HEK293 (cell line): ENCODE measurements at regions not wholly inside any gene's neighbourhood (a gene's known extent, or its start where the extent isn't known, plus 50 kb on each side); places are given as distances from the start of the nearest gene placed in this dataset.

ENCODE experiments used
- ZBTB7A ChIP-seq: fragments of 450-650 bp; formaldehyde crosslinking; IDR thresholded peaks from 2 replicates; pipeline ENCODE4 v1.5.1; 2016; ENCODE audit warnings: low read depth, missing biosample characterization, missing genetic modification characterization
- ZNF558 ChIP-seq: fragments of 450-650 bp; formaldehyde crosslinking; IDR thresholded peaks from 2 replicates; pipeline ENCODE4 v1.5.1; 2016; ENCODE audit warnings: missing biosample characterization, missing genetic modification characterization
- TF ChIP-seq, protein P1 (sequence below): fragments of 450-650 bp; formaldehyde crosslinking; IDR thresholded peaks from 2 replicates; pipeline ENCODE4 v1.5.1; 2016; ENCODE audit warnings: missing biosample characterization, missing genetic modification characterization
- TF ChIP-seq, protein P2 (sequence below): fragments of 450-650 bp; formaldehyde crosslinking; IDR thresholded peaks from 2 replicates; pipeline ENCODE4 v1.5.1; 2016; ENCODE audit warnings: missing biosample characterization, missing genetic modification characterization
- TF ChIP-seq, protein P3 (sequence below): fragments of 450-650 bp; formaldehyde crosslinking; IDR thresholded peaks from 2 replicates; pipeline ENCODE4 v1.5.1; 2016; ENCODE audit warnings: missing biosample characterization, missing genetic modification characterization

DNA sequence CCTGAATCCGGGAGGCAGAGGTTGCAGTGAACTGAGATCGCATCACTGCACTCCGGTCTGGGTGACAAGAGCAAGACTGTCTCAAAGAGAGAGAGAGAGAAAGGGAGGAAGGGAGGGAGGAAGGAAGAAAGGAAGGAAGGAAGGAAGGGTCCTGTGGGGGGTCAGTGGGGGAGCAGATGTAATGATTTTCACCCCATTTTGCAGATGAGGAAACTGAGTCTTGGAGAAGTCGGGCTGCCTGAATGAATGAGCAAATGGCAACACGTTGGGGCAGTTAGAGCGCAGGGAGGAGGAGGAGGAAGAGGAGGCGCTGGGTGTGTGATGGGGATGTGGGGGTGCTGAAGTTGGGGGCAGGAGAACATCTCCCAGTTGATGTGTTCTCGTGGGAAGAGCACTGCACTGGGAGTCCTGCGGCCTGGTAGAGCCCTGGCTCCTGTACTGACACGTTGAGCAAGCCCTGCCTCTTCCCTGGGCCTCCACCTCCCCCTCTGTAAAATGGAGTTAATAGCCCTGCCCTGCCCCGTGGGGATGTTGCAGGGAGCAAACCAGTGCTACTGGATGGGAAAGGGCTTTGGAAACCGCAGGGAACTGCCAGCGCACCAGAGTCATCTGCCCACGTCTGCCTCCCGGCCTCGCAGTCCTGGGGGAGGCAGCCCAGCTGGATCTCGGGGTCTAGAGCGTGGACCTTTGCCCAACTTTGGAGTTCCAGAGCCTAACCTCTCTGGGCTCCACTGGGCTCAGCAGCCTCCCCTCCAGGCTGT lies 103.2 kb upstream of the CASZ1 start:
- TF ChIP-seq ZBTB7A (tag by site-specific recombination) (no peak), ZNF558 (tag by site-specific recombination) (no peak)
- TF ChIP-seq, protein P1, sequence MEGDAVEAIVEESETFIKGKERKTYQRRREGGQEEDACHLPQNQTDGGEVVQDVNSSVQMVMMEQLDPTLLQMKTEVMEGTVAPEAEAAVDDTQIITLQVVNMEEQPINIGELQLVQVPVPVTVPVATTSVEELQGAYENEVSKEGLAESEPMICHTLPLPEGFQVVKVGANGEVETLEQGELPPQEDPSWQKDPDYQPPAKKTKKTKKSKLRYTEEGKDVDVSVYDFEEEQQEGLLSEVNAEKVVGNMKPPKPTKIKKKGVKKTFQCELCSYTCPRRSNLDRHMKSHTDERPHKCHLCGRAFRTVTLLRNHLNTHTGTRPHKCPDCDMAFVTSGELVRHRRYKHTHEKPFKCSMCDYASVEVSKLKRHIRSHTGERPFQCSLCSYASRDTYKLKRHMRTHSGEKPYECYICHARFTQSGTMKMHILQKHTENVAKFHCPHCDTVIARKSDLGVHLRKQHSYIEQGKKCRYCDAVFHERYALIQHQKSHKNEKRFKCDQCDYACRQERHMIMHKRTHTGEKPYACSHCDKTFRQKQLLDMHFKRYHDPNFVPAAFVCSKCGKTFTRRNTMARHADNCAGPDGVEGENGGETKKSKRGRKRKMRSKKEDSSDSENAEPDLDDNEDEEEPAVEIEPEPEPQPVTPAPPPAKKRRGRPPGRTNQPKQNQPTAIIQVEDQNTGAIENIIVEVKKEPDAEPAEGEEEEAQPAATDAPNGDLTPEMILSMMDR (tag by site-specific recombination) = no peak
- TF ChIP-seq, protein P2, sequence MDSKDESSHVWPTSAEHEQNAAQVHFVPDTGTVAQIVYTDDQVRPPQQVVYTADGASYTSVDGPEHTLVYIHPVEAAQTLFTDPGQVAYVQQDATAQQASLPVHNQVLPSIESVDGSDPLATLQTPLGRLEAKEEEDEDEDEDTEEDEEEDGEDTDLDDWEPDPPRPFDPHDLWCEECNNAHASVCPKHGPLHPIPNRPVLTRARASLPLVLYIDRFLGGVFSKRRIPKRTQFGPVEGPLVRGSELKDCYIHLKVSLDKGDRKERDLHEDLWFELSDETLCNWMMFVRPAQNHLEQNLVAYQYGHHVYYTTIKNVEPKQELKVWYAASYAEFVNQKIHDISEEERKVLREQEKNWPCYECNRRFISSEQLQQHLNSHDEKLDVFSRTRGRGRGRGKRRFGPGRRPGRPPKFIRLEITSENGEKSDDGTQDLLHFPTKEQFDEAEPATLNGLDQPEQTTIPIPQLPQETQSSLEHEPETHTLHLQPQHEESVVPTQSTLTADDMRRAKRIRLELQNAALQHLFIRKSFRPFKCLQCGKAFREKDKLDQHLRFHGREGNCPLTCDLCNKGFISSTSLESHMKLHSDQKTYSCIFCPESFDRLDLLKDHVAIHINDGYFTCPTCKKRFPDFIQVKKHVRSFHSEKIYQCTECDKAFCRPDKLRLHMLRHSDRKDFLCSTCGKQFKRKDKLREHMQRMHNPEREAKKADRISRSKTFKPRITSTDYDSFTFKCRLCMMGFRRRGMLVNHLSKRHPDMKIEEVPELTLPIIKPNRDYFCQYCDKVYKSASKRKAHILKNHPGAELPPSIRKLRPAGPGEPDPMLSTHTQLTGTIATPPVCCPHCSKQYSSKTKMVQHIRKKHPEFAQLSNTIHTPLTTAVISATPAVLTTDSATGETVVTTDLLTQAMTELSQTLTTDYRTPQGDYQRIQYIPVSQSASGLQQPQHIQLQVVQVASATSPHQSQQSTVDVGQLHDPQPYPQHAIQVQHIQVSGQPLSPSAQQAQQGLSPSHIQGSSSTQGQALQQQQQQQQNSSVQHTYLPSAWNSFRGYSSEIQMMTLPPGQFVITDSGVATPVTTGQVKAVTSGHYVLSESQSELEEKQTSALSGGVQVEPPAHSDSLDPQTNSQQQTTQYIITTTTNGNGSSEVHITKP (tag by site-specific recombination) = no peak
- TF ChIP-seq, protein P3, sequence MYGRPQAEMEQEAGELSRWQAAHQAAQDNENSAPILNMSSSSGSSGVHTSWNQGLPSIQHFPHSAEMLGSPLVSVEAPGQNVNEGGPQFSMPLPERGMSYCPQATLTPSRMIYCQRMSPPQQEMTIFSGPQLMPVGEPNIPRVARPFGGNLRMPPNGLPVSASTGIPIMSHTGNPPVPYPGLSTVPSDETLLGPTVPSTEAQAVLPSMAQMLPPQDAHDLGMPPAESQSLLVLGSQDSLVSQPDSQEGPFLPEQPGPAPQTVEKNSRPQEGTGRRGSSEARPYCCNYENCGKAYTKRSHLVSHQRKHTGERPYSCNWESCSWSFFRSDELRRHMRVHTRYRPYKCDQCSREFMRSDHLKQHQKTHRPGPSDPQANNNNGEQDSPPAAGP (tag by site-specific recombination) = no peak
